ENCODE measurements at regions not wholly inside any gene's neighbourhood (a gene's known extent, or its start where the extent isn't known, plus 50 kb on each side); places are given as distances from the start of the nearest gene placed in this dataset.

GRCh38 chr6:124907596-124907995 lies 54.6 kb upstream of the RNF217 start:
- Mint-ChIP-seq H3K4me3 (ENCODE audit: unreplicated experiment) (no peak overlapping the region), H3K4me1 (ENCODE audit: low read depth, unreplicated experiment) (no peaks in the 10 kb centered on the region), H3K27ac (ENCODE audit: unreplicated experiment) (no peak overlapping the region), H3K36me3 (ENCODE audit: low read depth, unreplicated experiment) (no peaks in the 10 kb centered on the region), H3K9me3 (ENCODE audit: unreplicated experiment) (no peaks in the 10 kb centered on the region), H3K27me3 (ENCODE audit: low read depth, unreplicated experiment) (no peaks in the 10 kb centered on the region)
- Histone ChIP-seq H3K9me3 (ENCODE audit: insufficient read depth, low read depth, low read length) (no peaks in the 10 kb centered on the region), H3K9ac (ENCODE audit: low read length) (no peak overlapping the region), H4K20me1 (ENCODE audit: insufficient read depth, low read length) (no peaks in the 10 kb centered on the region), H3K4me1 (ENCODE audit: insufficient read depth, low read length) (no peaks in the 10 kb centered on the region), H3K27me3 (ENCODE audit: insufficient read depth, low read length) (no peaks in the 10 kb centered on the region), H3K4me2 (ENCODE audit: low read length) (no peak overlapping the region), H3K27ac (ENCODE audit: low read depth, low read length) (no peak overlapping the region), H3K4me3 (ENCODE audit: insufficient read depth, low read depth, low read length) (no peak overlapping the region), H2AFZ (ENCODE audit: low read depth, low read length) (no peak overlapping the region), H3K36me3 (ENCODE audit: insufficient read depth, low read length) (no peaks in the 10 kb centered on the region), H3K79me2 (ENCODE audit: insufficient read depth, low read length) (no peaks in the 10 kb centered on the region)
- TF ChIP-seq EZH2 (IDR thresholded peaks at IDR 0.05; ENCODE audit: insufficient read depth, low read length) (no peak), CTCF (IDR thresholded peaks at IDR 0.05; ENCODE audit: insufficient read depth, low read depth, low read length) (no peak)
- DNase-seq (ENCODE audit: low read depth), result no peak
- FAIRE-seq, result no peak
